Tibial nerve (tissue), 4 donors: ENCODE measurements at regions not wholly inside any gene's neighbourhood (a gene's known extent, or its start where the extent isn't known, plus 50 kb on each side); places are given as distances from the start of the nearest gene placed in this dataset.

Experiments
- CTCF ChIP-seq, 5 experiments: fragments of 200-600 bp in 3 of 5; fragments of 450-650 bp in 2 of 5; sonication (generic) in 3 of 5; IDR thresholded peaks; one replicate each; pipeline ENCODE4 v1.5.1; 2016 to 2019; ENCODE audit warnings: antibody characterized with exemption in 5 of 5, mild to moderate bottlenecking in 3 of 5, moderate library complexity in 2 of 5
- EP300 ChIP-seq, 2 donors: sonication (generic); formaldehyde crosslinking; IDR thresholded peaks; one replicate each; pipeline ENCODE4 v1.6.1; 2017; ENCODE audit warnings: antibody characterized with exemption in 2 of 2, mild to moderate bottlenecking in 1 of 2

- peak in 2 of 5 experiments; percentile 9 to 13 for TF ChIP-seq CTCF (IDR thresholded peaks at IDR 0.05)
- TF ChIP-seq EP300 (IDR thresholded peaks at IDR 0.05), result no peak
Observed at GRCh38 chr9:118829334-118829733, 539.9 kb downstream of the BRINP1 start.
